SIG-M5 (cell line): ENCODE measurements at regions not wholly inside any gene's neighbourhood (a gene's known extent, or its start where the extent isn't known, plus 50 kb on each side); places are given as distances from the start of the nearest gene placed in this dataset.
"Not testable (repeated sequence)": the region's sequence is repeated elsewhere in the genome, so short reads cannot be mapped to it uniquely, and the experiment has no call there.

Experiments used
- DNase-seq: peaks from one replicate; lab custom pipeline; 2025; lab: John Stamatoyannopoulos, UW

DNA sequence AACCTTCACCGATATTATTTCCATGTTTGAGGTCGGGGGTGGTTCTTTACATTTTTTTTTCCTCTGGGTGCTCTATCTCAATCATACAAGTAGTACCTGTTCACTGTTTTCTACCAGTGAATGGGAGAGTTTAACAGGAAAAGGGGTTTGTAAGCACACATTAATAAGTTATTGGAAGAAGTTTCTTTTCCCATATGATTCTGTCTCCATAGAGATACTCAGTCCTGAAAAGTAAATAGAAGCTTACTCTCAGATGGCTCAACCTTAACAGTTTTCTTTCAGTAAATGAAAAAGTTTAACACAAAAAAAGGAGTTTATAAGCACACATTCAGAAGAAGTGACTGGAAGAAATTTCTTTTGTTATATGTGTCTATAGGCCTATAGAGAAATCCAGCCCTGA lies 995.6 kb upstream of the SLC39A10 start:
- DNase-seq = no peak

DNA sequence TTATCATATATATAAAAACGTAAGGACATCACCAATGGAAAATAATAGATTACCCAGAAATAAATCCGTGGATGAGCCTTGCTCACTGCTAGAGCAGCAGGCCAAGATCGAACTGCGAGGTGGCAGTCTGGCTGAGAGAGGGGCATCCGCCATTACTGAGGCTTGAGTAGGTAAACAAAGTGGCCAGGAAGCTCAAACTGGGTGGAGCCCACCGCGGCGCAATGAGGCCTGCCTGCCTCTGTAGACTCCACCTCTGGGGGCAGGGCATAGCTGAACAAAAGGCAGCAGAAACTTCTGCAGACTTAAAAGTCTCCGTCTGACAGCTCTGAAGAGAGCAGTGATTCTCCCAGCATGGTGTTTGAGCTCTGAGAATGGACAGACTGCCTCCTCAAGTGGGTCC lies 1018.0 kb upstream of the SLC39A10 start:
- DNase-seq = not testable (repeated sequence)

- DNase-seq = no peak
Observed at GRCh38 chr2:194621945-194622344, 1035.1 kb upstream of the SLC39A10 start.

DNA sequence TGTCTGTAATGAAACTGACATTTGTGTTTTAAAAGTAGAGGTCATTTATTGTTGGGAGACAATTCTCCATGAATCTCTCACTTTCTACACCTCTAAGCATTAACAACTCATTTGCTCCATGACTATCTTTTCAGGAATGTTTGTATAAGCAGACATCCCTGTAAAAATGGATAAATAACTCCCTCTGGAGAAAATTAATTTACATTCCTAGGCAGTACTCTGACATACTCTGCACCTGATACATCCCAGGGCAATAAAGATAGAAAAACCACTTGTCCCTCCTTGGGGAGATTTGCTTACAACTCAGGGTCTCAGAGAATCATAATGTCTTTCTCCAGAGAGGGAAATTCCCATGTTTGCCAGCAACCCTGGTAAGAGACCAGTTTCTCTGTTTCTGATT lies 1037.7 kb upstream of the SLC39A10 start:
- no peak for DNase-seq

DNA sequence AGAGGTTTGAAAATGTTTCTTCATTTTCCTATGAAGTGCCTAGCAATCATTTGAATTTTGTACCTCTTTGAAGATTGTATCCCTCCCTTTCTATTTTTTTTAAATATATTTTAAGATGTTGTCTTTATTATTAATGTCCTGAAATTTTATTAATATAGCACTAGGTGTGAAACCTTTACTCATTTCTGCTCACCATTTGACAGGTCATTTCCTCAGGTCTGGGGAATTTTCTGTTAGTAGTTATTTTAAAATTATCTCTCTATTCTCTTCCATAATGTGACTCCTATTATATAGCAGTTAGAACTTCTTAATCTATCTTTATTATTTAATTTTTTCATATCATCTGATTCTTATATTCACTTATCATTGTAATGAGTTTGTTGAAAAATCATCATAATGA lies 1038.6 kb upstream of the SLC39A10 start:
- DNase-seq = no peak

DNA sequence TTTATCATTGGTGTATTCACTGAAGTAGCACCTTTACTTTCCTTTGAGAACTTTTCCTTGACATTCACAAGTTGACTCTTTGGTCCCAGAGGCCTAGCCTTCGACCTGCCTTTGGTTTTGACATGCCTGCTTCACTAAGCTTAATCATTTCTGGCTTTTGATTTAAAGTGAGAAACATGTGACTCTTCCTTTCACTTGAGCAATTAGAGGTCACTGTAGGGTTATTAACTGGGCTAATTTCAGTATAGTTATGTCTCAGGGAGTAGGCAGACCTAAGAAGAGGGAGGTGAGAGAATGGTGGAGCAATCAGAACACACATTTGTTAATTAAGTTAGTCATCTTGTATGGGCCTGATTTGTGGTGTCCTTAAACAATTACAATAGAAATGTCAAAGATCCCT lies 1040.7 kb upstream of the SLC39A10 start:
- DNase-seq = no peak

- no peak for DNase-seq
Observed at GRCh38 chr2:194610297-194610696, 1046.7 kb upstream of the SLC39A10 start.

- DNase-seq = no peak
Observed at GRCh38 chr2:194603429-194603828, 1053.6 kb upstream of the SLC39A10 start.

DNA sequence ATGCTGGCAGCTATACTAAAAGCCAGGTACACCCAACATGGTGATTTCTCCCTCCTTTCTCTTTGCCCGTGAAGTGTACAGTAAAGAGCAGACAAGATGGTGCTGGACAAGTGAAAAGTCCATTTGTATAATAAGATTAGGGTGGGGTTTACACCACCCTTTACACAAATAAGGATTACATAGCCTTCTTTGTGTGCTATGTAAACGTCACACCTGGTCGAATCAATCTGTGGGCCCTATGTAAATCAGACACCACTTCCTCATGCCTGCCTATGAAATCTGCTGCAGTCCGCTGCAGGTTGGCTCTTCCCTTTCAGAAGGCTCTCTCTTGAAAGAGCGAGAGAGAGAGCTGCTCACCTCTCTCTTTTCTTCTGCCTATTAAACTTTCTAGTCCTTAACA lies 1054.3 kb upstream of the SLC39A10 start:
- no peak for DNase-seq

DNA sequence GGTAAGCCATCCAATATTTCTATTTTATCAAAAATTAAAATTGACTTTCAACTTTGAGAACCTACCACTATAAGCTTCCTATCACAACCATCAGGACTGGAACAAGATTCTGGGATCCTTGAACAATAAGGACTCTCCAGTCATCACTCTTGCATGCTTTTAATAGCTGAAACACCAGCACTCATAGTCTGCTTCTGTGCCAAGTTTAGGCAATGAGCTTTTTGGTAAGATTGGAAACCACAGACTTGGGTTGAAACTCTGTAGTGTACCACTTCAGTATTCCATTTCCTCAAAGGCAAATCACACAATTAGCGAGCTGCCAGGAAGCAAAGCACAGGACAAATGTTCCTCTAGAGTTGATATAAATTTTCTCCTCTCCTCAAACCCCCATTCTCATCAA lies 1065.8 kb upstream of the SLC39A10 start:
- no peak for DNase-seq

GRCh38 chr2:194587739-194588270 lies 1069.2 kb upstream of the SLC39A10 start:
- no peak for DNase-seq

DNA sequence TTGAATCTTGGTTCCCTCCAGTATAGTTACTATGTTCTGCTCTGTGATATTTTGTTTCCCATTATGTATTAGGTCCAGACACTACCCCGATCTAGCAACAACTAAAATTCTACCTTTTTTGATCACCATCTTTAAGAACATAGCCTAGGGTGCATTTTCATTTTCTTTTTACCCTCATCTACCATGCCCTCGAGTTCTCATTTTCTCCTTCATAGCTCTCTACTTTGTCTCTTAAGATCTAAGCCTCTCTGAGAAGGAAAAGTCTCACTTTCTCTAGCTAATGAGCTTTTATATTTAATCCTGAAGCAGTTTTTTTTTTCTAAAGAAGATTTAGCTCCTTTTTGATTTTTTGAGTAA lies 1089.4 kb upstream of the SLC39A10 start:
- DNase-seq = no peak

DNA sequence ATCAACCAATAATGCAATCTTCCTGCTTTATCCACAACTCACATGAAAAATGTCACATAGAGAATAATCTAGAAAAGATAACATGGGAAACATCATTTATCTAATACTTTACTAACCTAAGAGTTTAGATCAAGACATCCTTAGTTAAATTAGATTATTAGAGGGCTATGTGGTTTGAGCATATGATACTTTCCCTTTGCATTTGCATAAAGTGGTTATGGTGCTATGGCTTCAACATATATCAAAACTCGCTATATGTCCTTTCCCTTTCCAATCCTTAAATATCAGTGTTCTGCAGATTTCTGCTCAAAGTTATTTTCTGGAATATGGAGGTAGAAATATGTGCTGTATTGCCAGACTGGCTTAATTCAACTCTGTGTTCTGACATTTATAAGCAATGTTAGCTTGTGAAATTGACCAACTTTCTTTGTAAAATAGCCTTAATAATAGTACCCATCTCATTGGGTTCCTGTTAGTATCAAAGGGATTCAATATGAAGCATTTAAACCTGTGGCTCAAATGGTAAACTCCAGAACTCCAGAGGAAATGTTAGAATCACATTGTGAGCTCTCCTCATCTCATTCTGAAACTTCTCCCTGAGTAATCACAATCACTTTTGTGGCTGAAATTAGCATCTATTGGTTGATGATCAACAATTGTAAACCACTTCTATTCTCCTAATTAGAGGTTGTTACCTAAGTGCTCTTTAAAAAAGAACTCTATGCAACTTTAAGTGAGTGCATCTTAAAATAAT lies 1089.9 kb upstream of the SLC39A10 start:
- no peak for DNase-seq

- no peak for DNase-seq
Observed at GRCh38 chr2:194564422-194564821, 1092.6 kb upstream of the SLC39A10 start.

- no peak for DNase-seq
Observed at GRCh38 chr2:194562329-194562728, 1094.7 kb upstream of the SLC39A10 start.

DNA sequence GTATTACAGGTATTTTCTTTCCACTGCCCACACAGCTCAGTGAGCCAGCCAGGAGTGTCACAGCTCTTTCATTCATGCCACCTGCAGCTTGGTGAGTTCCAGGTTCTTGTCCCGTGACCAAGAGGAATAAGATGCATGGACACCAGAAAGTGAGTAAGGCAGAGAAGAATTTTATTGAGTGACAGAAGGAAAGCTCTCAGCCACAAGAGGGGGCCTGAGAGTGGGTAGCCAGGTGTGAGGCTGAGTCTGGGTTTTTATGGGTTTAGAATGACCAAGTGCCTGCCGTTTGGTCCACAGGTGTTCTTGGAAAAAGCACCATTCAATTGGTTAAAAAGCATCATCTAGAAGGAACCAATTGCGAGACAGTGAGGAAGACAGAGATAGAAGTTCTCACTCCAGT lies 1097.1 kb upstream of the SLC39A10 start:
- no peak for DNase-seq

- no peak for DNase-seq
Observed at GRCh38 chr2:194559523-194559922, 1097.5 kb upstream of the SLC39A10 start.

DNA sequence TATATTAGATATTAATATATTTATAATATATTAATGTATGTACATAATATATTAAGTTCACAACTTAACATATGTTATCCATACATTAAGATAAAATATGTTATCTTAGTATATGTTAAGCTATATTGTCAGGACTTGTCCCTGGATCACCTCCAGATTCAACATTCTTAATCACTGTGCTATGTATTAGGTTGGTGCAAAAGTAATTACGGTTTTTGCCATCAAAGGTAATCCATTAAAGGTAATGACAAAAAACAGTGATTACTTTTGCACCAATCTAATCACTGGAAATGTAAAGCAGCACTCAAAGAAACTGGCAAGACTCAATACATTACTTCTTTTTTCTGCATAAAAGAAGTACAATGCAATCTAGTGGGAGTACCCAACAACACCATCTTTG lies 1099.0 kb upstream of the SLC39A10 start:
- no peak for DNase-seq

DNA sequence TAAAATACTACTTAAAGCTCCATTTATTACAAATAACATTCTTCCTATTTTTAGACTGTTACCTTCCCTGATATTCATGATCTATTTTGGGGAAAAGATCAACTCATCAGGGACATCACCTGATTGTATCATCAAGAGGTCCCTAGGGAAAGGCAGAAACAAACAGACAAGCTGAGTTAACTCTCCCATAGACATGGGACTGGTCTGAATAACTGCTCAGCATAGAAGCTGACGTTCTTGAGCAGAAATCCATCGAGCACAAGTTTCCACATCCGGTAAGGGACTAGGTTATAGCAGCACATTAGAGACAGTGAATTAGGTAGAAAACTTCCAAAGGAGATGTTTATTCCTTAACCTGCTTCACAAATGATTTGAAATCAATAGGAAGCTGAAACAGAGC lies 1100.4 kb upstream of the SLC39A10 start:
- DNase-seq = no peak

GRCh38 chr2:194553980-194554379 lies 1103.0 kb upstream of the SLC39A10 start:
- DNase-seq = no peak

DNA sequence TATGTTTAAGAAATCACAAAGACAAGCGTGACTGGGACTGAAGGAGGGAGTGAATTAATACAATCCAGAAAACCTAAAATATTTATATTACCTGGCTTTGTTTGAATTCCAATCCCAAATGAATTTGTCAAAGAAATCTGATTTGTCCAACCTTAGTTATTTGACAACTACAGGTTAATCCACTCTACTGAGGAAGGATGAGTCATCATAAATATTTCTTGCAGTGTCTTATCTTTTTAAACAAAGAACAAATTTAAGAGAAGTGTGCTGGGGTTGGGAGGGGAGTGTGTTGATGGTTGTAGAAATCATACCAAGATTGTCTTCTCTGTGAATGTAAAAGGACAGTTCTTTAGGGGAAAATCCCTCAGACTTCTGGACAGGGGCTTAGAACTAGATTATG lies 1106.3 kb upstream of the SLC39A10 start:
- DNase-seq = no peak

GRCh38 chr2:194549387-194549786 lies 1107.6 kb upstream of the SLC39A10 start:
- no peak for DNase-seq

DNA sequence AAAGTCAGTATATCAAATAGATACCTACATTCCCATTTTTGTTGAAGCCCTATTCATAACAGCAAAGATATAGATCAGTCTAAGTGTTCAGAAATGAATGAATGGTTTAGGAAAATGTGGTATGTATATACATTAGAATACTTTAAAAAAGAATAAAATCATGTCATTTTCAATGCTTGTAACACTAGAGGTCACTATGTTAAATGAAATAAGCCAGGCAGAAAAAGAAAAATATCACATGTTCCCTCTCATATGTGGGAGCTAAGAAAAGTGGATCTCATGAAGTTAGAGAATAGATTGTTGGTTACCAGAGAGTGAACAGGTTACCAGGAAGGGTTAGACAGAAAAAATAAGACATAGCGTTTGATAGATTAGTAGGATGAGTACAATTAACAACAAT lies 1111.0 kb upstream of the SLC39A10 start:
- DNase-seq = no peak

- no peak for DNase-seq
Observed at GRCh38 chr2:194539425-194539824, 1117.6 kb upstream of the SLC39A10 start.
